GM18858 (cell line): ENCODE measurements at regions not wholly inside any gene's neighbourhood (a gene's known extent, or its start where the extent isn't known, plus 50 kb on each side); places are given as distances from the start of the nearest gene placed in this dataset.
"Not testable (repeated sequence)": the region's sequence is repeated elsewhere in the genome, so short reads cannot be mapped to it uniquely, and the experiment has no call there.

Experiments
- ATAC-seq: cut with Tn5 transposase; IDR thresholded peaks from one replicate; pipeline ENCODE4 v1.9.1; 2021; ENCODE audit not compliant: unreplicated experiment

DNA sequence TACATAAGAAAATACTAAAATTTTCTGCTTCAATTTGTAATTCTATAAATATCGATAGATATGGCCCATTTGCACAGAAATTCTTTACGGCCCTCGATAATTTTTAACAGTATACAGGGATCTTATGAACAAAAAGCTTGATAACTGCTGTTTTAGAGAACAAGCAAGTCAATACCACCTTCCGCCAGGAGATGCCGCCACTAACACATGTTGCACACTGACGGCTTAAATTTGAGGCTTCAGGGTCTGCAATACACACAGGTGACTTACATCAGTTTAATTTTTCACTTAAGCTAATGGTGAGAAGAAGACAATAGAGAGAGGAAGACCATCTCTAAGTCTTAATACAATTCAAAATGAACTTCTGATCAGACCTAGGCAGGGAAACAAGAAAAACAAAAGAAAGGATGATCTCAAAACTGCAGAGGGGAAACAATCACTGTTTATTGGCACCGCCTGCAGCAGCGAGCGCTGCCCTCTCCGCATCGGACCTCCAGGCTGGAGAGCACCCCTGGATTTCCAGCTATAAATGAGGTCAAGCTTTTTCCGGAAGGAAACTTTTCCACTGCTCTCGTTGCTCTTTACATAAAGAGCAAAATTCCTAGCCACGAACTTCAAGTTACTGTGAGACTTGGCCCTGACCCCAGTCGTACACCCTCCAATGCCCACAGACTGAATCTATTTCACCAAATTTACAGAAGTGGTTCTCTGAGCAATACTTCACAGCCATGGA, 53.9 kb downstream of the OTOR start:
- peak; percentile 55 for ATAC-seq

DNA sequence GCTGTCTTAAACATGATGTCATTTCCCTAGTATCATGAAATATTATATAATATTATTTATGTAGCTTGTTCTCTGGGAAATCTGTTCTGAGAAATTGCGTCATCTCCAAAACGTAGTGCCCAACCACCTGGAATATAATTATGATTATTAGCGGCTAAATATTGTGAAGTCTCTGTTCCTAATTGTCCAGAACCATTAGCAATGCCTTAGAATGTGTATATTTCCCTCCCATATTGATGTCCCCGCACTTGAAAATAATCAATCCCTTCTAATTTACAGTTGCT, 54.4 kb downstream of the OTOR start:
- no peak for ATAC-seq

DNA sequence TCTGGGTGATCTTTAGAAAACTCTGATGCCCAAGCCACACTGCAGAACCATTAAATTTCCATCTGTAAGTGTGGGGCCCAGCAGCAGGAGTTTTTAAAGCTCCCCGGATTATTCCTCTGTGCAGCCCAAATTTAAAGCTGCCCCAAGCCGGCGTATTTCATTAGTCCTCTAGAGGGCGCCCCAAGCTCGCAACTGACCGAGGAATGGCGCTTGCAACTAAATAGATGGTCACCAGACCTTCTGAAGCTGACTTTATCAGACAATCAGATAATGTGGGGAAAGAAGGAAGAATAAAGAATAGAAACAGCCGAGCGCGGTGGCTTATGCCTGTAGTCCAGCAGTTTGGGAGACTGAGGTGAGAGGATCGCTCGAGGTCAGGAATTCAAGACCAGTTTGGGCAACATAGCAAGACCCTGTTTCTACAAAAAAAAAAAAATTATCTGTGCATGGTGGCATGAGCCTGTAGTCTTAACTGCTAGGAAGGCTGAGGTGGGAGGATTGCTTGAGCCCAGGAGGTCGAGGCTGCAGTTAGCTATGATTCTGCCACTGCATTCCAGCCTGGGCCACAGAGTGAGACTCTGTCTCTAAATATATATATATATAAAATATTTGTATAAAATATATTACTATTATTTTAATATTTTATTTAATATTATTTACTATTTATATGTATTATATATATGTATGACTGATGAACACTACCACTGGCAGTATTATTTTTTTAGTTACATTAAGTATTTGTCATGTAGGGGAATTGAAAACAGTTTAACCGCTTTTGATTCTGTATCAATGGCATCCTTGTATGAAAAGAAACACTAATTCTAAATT, 56.0 kb downstream of the OTOR start:
- ATAC-seq, result no peak

DNA sequence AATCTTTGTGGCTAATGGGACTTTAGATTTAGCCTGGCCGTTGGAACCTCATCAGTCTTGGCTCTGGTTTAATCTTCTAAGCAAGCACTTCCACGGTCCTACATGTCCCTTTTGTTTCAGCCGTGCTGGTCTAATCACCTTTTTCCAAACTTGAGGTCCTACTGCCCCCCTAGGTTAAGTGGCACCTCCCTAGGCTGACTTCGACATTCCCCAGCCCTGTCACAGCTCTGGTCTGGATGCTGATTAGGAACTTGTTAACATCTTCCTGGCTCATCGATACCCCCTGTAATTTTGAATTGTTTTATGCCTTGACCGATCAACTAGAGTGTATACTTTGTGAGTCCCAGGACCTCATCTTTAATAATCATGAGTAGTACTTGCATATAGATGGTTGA, 56.6 kb downstream of the OTOR start:
- ATAC-seq, result no peak

DNA sequence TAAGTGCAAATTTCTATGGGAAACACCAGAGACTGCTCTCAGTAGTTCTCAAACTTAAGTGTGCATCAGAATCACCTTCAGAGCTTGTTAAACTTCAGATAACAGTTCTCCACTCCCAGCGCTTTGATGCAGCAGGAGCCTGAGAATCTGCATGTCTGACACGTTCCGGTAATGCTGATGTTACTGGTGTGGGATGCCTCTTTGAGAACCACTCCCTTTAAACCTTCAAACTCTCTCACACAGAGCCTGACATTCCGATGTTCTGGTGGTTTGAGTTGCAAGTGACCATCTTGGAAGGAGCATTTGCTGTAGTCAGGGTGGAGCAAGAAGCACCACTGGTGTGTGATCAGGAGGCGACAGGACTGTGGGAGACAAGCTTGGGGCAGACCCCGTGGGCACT, 57.9 kb downstream of the OTOR start:
- ATAC-seq, result no peak

DNA sequence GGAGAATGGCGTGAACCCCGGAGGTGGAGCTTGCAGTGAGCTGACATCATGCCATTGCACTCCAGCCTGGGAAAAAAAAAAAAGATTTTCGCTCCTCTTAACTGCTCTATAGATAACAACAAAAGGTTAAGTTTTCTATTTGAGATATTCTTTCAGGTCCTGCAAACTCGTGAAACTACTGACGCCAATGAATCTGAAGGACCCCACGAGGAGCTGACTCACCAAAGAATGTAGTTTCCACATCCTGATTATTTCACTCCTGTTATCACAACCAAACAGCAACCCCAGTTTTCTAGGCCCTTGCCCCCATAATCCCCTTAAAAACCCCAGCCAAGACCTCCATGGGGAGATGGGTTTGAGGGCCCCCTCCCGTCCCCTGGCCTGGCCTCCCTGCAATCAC, 58.7 kb downstream of the OTOR start:
- ATAC-seq, result no peak

DNA sequence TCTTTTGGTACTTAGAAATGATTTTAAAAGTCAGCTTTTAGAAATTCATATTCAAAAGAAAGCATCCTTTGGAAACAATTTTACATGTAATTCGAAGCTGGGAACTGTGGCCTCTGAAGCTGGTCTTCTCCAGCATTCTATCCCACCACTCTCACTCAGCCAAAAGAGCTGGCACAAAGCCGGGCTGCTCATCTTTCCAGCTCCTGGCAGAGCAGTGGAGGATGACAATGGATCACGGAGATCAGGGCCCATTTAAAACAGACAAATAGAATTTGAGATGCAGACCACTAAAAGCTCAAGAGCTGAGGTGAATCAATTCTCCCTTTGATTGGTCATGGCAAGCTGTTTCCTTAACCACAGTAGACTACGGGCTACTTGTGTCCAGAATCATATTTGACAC, 60.6 kb downstream of the OTOR start:
- no peak for ATAC-seq

DNA sequence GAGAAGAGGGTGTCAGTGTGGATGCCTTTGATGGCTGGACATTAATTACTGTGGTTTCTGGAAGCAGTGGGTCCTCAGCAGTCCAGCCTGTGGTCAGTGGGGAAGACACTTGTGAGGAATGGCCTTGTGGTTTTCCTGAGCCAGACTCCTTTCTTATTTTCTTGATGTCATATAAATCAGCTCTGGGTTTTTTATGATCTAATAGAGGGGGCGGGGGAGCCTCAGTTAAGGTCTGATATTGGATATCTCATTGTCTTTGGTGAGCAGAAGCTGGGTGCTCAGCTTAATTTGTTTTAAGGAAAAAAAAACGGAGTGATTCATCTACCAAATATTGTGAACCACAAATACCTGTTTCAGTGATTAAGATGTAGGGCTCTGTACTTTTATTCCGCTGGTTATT, 62.1 kb downstream of the OTOR start:
- no peak for ATAC-seq

DNA sequence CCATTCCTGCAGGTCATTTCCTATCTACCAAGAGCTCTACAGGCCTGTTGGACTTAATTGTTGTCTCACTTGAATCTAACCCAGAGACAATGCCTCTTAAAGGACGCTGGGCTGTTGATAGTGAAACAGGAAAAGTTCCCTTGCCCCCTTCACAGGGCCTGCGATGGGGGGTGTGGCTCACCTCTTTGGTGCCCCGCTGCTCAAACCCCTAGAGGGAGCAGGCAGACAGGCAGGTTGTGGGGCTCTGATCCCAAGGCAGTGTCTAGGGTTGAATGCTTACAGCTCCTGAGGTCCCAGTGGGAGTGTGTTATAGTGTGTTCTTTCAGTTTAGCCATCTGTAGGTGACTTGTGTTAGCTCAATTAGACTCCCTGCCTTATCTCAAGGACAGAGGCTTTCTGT, 68.0 kb downstream of the OTOR start:
- no peak for ATAC-seq

DNA sequence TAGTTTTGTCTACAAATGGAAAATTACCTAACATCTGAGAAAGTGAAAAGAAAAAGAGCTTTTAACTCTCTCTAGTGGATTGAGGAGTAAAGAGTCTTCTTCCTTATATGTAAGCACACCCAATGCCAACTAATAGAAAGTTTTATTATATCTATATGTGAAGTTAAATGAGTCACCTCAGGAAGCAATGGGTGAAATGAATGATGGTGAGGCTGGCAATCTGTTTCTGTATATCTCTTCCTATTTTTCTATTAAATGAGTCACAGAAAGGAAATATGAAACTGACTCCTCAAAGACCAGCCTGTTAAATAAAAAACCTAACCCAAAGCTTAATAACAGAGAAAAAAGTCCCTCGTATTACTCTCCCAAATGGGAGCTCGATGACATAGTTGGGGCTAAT, 71.3 kb downstream of the OTOR start:
- ATAC-seq, result no peak

DNA sequence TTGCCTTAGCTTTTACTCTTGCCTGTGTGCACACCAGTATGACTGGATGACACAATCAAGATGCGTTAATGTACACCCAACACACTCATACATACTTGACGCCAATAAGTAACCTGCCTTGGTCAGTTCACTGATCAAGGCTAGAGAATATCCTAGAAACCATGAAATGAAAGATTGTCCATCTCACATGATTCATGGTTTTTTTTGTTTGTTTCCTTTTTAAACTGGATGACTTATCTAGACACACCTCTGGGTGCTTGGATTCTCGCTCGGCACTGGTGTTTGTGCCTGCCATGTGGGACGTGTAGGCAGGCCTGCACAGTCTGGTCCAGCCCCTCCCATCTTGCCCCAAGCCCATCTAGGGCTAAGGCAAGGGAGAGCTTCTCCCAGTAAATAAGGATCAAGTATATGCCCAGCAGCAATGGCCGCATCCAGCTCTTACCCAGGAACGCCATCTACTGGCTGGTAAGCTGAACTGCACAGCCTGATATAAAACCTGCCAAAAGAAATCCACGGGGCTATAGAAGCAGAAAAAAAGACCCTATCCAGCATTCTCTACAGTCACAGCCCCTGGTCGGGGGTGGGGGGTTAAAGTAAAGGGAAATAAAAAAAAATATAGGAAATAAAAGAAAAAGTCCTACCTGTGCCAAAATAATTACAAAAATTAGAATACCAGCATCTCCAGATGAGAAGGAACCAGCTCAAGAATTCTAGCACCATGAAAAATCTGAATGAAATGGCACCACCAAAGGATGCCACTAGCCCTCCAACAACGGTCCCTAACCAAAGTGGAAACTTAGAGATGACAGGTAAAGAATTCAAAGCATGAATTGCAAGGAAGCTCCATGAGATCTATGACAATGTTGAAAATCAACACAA, 73.3 kb downstream of the OTOR start:
- peak; percentile 55 for ATAC-seq

DNA sequence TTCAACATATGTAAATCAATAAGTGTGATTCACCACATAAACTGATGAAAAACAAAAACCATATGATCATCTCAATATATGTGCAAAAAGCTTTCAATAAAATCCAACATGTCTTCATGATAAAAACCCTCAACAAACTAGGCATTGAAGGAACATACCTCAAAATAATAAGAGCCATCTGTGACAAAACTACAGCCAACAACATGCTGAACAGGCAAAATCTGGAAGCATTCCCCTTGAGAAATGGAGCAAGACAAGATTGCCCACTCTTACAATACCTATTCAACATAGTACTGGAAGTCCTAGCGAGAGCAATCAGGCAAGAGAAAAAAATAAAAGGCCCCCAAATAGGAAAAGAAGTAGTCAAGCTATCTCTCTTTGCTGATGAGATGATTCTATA, 76.5 kb downstream of the OTOR start:
- no peak for ATAC-seq

DNA sequence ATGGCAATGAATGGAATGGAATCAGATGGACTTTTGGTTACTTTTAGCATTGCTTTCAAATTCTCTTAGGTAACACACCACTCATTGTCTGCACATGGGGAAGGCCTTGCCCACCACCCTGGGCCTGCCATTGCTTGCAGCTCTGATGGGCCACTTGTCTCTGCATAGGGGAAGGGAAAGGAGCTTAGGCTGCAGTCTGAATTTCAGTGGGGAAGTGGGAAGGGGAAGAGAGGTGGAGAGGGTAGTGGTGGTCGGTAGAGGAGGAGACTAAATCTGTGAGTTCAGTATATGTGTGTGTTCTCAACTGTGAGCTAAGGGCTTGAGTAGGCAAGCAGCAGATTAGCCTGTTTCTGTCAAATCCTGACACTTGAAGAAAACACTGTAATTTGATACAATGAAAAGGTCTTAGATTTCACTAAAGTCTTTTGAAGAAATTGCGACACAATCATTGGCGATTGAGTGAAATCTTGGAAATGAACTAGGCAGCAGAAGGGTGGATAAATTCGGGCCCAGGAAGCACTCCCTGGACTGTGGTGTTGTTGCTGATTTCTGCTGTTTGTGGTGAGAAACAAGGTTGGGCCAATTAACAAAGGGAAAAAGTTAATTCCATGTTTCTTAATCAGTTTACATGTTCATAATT, 80.6 kb downstream of the OTOR start:
- no peak for ATAC-seq

DNA sequence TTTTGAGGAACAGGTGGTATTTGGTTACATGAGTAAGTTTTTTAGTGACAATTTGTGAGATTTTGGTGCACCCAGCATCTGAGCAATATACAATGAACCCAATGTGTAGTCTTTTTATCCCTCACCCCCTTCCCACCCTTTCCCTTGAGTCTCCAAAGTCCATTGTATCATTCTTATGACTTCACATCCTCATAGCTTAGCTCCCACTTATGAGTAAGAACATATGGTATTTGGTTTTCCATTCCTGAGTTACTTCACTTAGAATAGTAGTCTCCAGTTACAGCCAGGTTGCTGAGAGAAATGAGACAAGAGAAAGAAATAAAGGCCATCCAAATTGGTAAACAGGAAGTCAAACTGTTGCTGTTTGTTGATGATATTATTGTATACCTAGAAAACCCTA, 87.5 kb downstream of the OTOR start:
- not testable (repeated sequence) for ATAC-seq

DNA sequence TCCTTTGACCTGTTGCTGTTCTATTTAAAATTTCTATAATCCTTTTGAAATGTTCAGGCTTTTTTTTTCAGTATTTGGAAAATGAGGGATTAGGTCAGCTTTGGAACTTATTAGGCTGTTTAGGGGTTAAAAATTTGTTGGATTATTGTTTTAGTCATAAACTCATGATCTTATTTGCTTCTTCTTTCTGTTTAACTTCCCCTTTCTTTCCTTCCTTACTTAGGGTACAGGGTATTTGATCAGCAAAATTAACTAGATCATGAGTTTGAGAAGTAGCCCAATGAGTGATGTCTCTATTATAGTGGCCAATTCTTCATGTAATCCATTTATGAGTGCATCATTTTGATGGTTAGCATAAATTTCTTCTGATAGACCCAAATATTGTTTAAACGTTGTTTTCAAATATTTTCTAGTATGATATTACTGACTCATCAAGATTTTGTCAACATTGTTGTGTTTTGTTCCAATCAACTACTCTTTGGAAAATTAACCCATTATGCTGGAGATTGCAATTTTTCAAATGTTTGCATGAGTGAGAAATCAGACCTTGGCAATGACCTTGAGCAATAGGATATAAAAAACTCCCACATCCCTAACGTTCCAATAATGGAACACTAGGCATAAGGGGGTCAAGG, 94.4 kb downstream of the OTOR start:
- no peak for ATAC-seq

DNA sequence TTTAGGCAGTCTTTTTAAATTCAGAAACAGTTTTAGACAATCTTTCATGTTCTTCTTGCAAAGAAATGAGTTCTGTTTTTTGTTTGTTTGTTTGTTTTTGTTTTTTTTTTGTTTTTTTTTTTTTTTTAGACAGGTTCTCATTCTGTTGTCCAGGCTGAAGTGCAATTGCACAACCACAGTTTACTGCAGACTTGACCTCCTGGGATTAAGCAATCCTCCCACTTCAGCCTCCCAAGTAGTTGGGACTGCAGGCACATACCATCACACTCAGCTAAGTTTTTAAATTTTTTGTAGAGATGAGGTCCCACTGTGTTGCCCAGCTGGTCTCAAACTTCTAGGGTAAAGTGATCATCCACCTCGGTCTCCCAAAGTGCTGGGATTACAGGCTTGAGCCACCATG, 96.2 kb downstream of the OTOR start:
- no peak for ATAC-seq

DNA sequence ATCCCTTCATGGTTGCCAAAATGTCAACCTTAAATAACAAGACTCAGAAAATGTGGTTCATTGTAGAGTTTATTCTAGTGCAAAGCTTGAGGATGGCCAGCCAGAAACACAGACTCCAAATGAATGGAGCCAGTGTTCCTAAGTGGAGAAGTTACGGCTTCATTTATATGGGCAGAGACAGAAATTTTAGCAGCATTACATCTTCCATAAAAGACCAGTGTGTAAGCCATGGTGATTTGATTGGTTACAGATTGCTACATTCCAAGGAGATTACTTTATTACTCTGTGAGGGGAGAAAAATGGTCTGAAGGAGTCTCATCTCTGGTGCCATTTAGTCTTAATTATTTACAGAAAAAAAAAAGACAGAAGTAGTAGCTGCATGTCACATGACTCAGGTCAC, 97.8 kb downstream of the OTOR start:
- ATAC-seq, result no peak

DNA sequence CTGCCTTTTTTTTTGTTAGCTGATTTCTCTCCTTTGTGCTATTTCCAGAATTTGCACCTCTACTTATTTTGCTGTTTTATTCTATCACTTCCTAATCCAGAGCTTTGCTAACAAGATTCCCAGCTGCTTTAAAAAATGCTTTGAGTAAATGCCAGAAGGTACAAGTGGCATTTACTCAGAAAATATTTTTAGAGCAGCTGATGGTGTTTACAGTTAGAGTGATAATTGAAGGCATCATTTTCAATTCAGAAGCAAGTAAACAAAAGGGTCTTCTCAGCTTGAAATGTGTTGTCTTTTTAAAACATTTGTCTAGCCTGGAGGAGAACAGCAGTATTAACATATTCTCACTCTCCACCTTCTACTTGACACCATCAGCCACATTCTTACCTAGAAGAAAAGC, 99.9 kb downstream of the OTOR start:
- no peak for ATAC-seq

DNA sequence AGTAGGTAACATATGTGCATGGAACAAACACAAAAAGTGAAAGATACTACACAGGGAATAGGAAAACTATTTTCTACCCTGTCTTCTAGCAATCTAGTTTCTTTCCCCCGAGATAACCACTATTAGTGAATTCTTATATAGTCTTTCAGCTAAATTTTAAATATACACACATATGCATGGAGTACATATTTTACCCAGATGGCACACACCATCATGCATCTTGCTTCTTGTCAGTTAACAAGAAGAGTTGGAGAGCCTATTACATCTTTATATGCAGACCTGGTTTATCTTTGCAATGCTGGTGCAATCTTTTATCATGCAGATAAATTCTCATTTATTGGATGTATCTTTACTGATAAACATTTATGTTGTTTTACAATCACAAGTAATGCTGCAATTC, 100.4 kb downstream of the OTOR start:
- ATAC-seq, result no peak

DNA sequence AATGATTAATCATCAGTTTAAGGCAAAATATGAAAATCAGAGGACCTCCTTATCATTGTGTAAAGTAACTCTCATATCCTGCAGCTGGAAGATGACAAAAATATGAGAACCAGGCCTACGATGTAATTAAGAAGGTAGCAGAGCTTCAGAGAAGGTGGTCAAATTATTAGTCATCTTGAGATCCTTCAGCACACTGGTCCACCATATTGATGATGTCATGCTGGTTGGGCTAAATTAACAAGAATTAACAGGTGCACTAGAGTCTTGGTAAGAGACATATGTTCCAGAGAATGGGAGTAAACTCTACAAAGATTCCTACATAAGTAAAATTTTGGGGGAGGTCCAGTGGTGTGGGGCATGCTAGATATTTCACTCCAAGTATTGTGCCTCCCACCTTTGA, 112.8 kb downstream of the OTOR start:
- no peak for ATAC-seq

DNA sequence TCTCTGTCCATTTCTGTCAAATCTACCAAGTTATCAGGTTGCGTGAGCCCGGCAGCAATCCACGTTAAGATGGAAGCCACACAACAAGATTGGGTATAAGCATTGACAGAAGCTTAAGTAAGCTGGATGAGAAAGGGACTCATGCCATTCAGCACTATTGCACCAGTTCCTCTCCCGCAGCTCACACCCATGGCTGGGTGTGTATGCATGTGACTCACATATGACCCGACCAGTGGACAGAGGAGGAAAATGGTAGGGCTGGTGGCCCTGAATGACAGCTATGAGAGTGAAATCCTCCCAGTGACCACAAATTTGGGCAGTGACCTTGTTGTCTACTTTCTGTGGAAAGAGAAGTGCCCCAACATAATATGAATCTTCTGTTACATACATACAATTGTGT, 113.5 kb downstream of the OTOR start:
- ATAC-seq, result no peak
